ENCODE measurements at regions not wholly inside any gene's neighbourhood (a gene's known extent, or its start where the extent isn't known, plus 50 kb on each side); places are given as distances from the start of the nearest gene placed in this dataset.

GRCh38 chr21:20261364-20261763 lies 736.8 kb upstream of the NCAM2 start:
- no peak for TF ChIP-seq MAX (IDR thresholded peaks at IDR 0.05; ENCODE audit: insufficient read depth, insufficient read length)
- no peak for TF ChIP-seq POLR2AphosphoS5 (IDR thresholded peaks at IDR 0.05; ENCODE audit: insufficient read depth, low read depth, low read length)

Data from endothelial cell of umbilical vein (primary cell).